HCT116 (cell line): ENCODE measurements at regions not wholly inside any gene's neighbourhood (a gene's known extent, or its start where the extent isn't known, plus 50 kb on each side); places are given as distances from the start of the nearest gene placed in this dataset.

Experiments used
- ATAC-seq: fragments of 200-7000 bp; cut with Tn5 transposase; 2 replicates; pipeline ENCODE4 v1.9.1; 2020; ENCODE audit warnings: mild to moderate bottlenecking, moderate library complexity
- BruUV-seq: library from RNA; stranded (reverse); fragments of 400-500 nt; replicated peaks from 2 replicates; lab custom pipeline; 2021; lab: Mats Ljungman, UMichigan
- CTCF ChIA-PET: fragments of 300-600 bp; sonication (Branson Sonifier 250); formaldehyde crosslinking; loops from one replicate; lab custom pipeline; 2021; ENCODE audit warnings: antibody characterized with exemption; lab: Charles Lee
- POLR2A ChIA-PET: fragments of 300-600, 350-600 bp; sonication (Branson Sonifier 250); formaldehyde crosslinking; loops from one replicate; lab custom pipeline; 2021; ENCODE audit warnings: antibody characterized with exemption; lab: Charles Lee
- RAD21 ChIA-PET, 2 experiments: fragments of 300-600 bp; sonication (Branson Sonifier 250); formaldehyde crosslinking; loops; one replicate each; lab custom pipeline; 2023; ENCODE audit warnings: low total read pairs in 2 of 2; ENCODE audit not compliant: uncharacterized antibody in 2 of 2, unreplicated experiment in 2 of 2, low non-redundant PET in 1 of 2; lab: Charles Lee
- DNase-seq: peaks from one replicate; pipeline ENCODE4 v3.0.0-alpha.2; 2010; ENCODE audit warnings: low read depth, low spot score
- H2AFZ ChIP-seq: fragments of 200-600 bp; shearing (Covaris generic), sonication (generic); 2 replicates; pipeline ENCODE4 v1.6.1; 2017; ENCODE audit warnings: low read depth, mixed run types, mixed read lengths, antibody characterized with exemption, low read length; ENCODE audit not compliant: poor library complexity, severe bottlenecking
- H3K27ac ChIP-seq: 2 replicates; pipeline ENCODE4 v1.5.1; 2012; ENCODE audit warnings: low read depth, low read length
- H3K27me3 ChIP-seq: fragments of 200-600 bp; sonication (generic); 2 replicates; pipeline ENCODE4 v1.6.1; 2016; ENCODE audit warnings: mixed run types, low read length, mixed read lengths; ENCODE audit not compliant: insufficient read depth
- H3K36me3 ChIP-seq, 2 experiments: fragments of 200-500 bp in 1 of 2; fragments of 200-600 bp in 1 of 2; sonication (Bioruptor generic) in 1 of 2; sonication (generic) in 1 of 2; 2 replicates each; pipeline versions ENCODE4 v1.5.1 to v1.6.1; 2014 to 2016; ENCODE audit warnings: low read length in 2 of 2, inconsistent platforms in 1 of 2, mixed read lengths in 1 of 2, mixed run types in 1 of 2; ENCODE audit not compliant: insufficient read depth in 2 of 2, control insufficient read depth in 1 of 2
- H3K4me1 ChIP-seq, 2 experiments: fragments of 200-600 bp in 1 of 2; sonication (generic) in 1 of 2; 2 replicates each; pipeline versions ENCODE4 v1.5.1 to v1.6.1; 2012 to 2017; ENCODE audit warnings: low read length in 2 of 2, inconsistent platforms in 1 of 2, mild to moderate bottlenecking in 1 of 2, mixed read lengths in 1 of 2, mixed run types in 1 of 2, moderate library complexity in 1 of 2; ENCODE audit not compliant: insufficient read depth in 2 of 2, control insufficient read depth in 1 of 2
- H3K4me2 ChIP-seq: fragments of 200-600 bp; sonication (generic); 2 replicates; pipeline ENCODE4 v1.6.1; 2017; ENCODE audit warnings: mixed run types, low read length, mixed read lengths
- H3K4me3 ChIP-seq, 2 experiments: fragments of 200-600 bp in 1 of 2; sonication (generic) in 1 of 2; replicated peaks in 1 of 2; 2 replicates each; pipeline ENCODE4 v1.5.1; 2011 to 2016; ENCODE audit warnings: low read length in 2 of 2, control low read depth in 1 of 2, low read depth in 1 of 2, mild to moderate bottlenecking in 1 of 2, mixed read lengths in 1 of 2, mixed run types in 1 of 2
- H3K79me2 ChIP-seq: fragments of 200-600 bp; sonication (generic); 2 replicates; pipeline ENCODE4 v1.6.1; 2017; ENCODE audit warnings: mild to moderate bottlenecking, mixed run types, low read length, moderate library complexity, mixed read lengths; ENCODE audit not compliant: insufficient read depth
- H3K9ac ChIP-seq: fragments of 200-600 bp; sonication (generic); 2 replicates; pipeline ENCODE4 v1.6.1; 2016; ENCODE audit warnings: low read length, mixed read lengths
- H3K9me2 ChIP-seq: fragments of 200-600 bp; sonication (generic), shearing (Covaris generic); 2 replicates; pipeline ENCODE4 v1.6.1; 2017; ENCODE audit warnings: mixed run types, mild to moderate bottlenecking, moderate library complexity; ENCODE audit not compliant: insufficient read depth
- H3K9me3 ChIP-seq, 2 experiments: fragments of 200-500 bp in 1 of 2; fragments of 200-600 bp in 1 of 2; sonication (Bioruptor generic) in 1 of 2; sonication (generic) in 1 of 2; 2 replicates each; pipeline ENCODE4 v1.6.1; 2014 to 2017; ENCODE audit warnings: low read length in 2 of 2, mixed read lengths in 2 of 2, inconsistent platforms in 1 of 2, low read depth in 1 of 2, mild to moderate bottlenecking in 1 of 2, mixed run types in 1 of 2, moderate library complexity in 1 of 2; ENCODE audit not compliant: control insufficient read depth in 1 of 2, insufficient read depth in 1 of 2
- H4K20me1 ChIP-seq: fragments of 200-600 bp; sonication (generic), shearing (Covaris generic); 2 replicates; pipeline ENCODE4 v1.6.1; 2017; ENCODE audit warnings: mixed run types, mild to moderate bottlenecking, moderate library complexity; ENCODE audit not compliant: insufficient read depth
- CBX3 ChIP-seq: IDR thresholded peaks from 2 replicates; pipeline ENCODE4 v1.6.1; 2012; ENCODE audit warnings: low read depth
- CEBPB ChIP-seq: IDR thresholded peaks from 2 replicates; pipeline ENCODE4 v1.6.1; 2012; ENCODE audit warnings: low read depth
- EGR1 ChIP-seq: IDR thresholded peaks from 2 replicates; pipeline ENCODE4 v1.6.1; 2012; ENCODE audit warnings: low read depth
- ELF1 ChIP-seq: IDR thresholded peaks from 2 replicates; pipeline ENCODE4 v1.6.1; 2012; ENCODE audit warnings: low read depth, borderline replicate concordance
- RAD21 ChIP-seq: IDR thresholded peaks from 2 replicates; pipeline ENCODE4 v1.6.1; 2012; ENCODE audit warnings: low read depth, mild to moderate bottlenecking
- REST ChIP-seq: IDR thresholded peaks from 2 replicates; pipeline ENCODE4 v1.6.1; 2012; ENCODE audit warnings: low read depth
- TCF7L2 ChIP-seq: IDR thresholded peaks from 2 replicates; pipeline ENCODE4 v1.7.0; 2011; ENCODE audit warnings: borderline replicate concordance, inconsistent platforms; ENCODE audit not compliant: insufficient read depth, insufficient read length; ENCODE audit errors: extremely low read depth
- YY1 ChIP-seq: IDR thresholded peaks from 2 replicates; pipeline ENCODE4 v1.6.1; 2011; ENCODE audit warnings: low read length, low read depth, moderate library complexity, mild to moderate bottlenecking; ENCODE audit not compliant: insufficient replicate concordance; ENCODE audit errors: extremely low read depth
- ZNF274 ChIP-seq: fragments of 200-500 bp; sonication (Bioruptor generic); IDR thresholded peaks from 2 replicates; pipeline ENCODE4 v1.6.1; 2014; ENCODE audit warnings: mild to moderate bottlenecking, low read depth, low read length, inconsistent platforms
- intact Hi-C: fragments of 100-400 bp; cut with micrococcal nuclease; formaldehyde crosslinking; loops from 2 replicates; pipeline ENCODE4 v1.10.0; 2022
- TF ChIP-seq, protein P1 (sequence below), 3 experiments: fragments of 200-600 bp in 1 of 3; sonication (generic) in 1 of 3; IDR thresholded peaks in 2 of 3; conservative IDR thresholded peaks in 1 of 3; 2 replicates each; pipeline ENCODE4 v1.5.1; 2012 to 2017; ENCODE audit warnings: low read depth in 2 of 3, low read length in 2 of 3, antibody characterized with exemption in 1 of 3, borderline replicate concordance in 1 of 3, control low read depth in 1 of 3, mild to moderate bottlenecking in 1 of 3, mixed read lengths in 1 of 3, mixed run types in 1 of 3, moderate library complexity in 1 of 3; ENCODE audit not compliant: insufficient read depth in 1 of 3

DNA sequence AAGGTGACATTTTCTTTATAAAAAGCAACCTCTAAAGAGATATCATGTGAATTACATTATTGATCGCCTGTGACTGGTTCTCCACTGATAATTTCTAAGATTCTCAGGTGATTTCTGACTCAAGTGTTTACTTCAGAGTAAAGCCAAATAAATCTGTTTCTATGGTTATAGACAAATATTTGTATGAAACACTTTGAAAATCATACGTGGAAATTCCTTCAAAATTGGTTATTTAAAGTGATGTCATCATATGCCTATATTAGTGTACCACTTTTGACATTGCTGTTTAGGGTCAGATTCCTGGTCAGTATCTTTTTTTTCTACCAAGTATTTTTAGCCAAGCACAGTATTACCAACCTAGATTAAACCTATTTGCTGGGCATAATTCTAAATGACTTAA lies 881.3 kb upstream of the FAM98A start:
- H3K27me3 ChIP-seq: no peaks in the 10 kb centered on the region
- H3K4me3 ChIP-seq: no peak overlapping the region
- DNase-seq: no peak
- no peaks in the 10 kb centered on the region for H4K20me1 ChIP-seq
- ATAC-seq: no peak
- ChIA-PET RAD21 (no interaction called here), POLR2A (no interaction called here), CTCF (no interaction called here)
- H3K4me2 ChIP-seq: no peak overlapping the region
- no peak overlapping the region for H3K27ac ChIP-seq
- BruUV-seq: no TSS peak
- no peak overlapping the region for H3K9ac ChIP-seq
- no peaks in the 10 kb centered on the region for H3K4me1 ChIP-seq
- H3K36me3 ChIP-seq: no peaks in the 10 kb centered on the region
- no peaks in the 10 kb centered on the region for H3K79me2 ChIP-seq
- H3K9me3 ChIP-seq: no peaks in the 10 kb centered on the region
- H3K9me2 ChIP-seq: no peaks in the 10 kb centered on the region
- TF ChIP-seq YY1: no peak
- TF ChIP-seq EGR1: no peak
- TF ChIP-seq ZNF274: no peak
- TF ChIP-seq, protein P1, sequence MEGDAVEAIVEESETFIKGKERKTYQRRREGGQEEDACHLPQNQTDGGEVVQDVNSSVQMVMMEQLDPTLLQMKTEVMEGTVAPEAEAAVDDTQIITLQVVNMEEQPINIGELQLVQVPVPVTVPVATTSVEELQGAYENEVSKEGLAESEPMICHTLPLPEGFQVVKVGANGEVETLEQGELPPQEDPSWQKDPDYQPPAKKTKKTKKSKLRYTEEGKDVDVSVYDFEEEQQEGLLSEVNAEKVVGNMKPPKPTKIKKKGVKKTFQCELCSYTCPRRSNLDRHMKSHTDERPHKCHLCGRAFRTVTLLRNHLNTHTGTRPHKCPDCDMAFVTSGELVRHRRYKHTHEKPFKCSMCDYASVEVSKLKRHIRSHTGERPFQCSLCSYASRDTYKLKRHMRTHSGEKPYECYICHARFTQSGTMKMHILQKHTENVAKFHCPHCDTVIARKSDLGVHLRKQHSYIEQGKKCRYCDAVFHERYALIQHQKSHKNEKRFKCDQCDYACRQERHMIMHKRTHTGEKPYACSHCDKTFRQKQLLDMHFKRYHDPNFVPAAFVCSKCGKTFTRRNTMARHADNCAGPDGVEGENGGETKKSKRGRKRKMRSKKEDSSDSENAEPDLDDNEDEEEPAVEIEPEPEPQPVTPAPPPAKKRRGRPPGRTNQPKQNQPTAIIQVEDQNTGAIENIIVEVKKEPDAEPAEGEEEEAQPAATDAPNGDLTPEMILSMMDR (IDR thresholded peaks at IDR 0.05 in 2 of 3, conservative IDR thresholded peaks at IDR 0.05 in 1 of 3; ENCODE audit: borderline replicate concordance in 1 of 3, insufficient read depth in 1 of 3, low read depth in 2 of 3, low read length in 2 of 3): no peak
- H2AFZ ChIP-seq: no peak overlapping the region
- intact Hi-C loops: no loop called here

- no peaks in the 10 kb centered on the region for H3K27me3 ChIP-seq
- H3K9me3 ChIP-seq: no peaks in the 10 kb centered on the region
- ATAC-seq: no peak
- ChIA-PET CTCF (no interaction called here), POLR2A (no interaction called here), RAD21 (no interaction called here)
- no peaks in the 10 kb centered on the region for H3K36me3 ChIP-seq
- H3K79me2 ChIP-seq: no peaks in the 10 kb centered on the region
- H3K4me3 ChIP-seq: no peak overlapping the region
- H3K9me2 ChIP-seq: no peaks in the 10 kb centered on the region
- no peaks in the 10 kb centered on the region for H4K20me1 ChIP-seq
- DNase-seq: no peak
- no peak overlapping the region for H3K9ac ChIP-seq
- no peak overlapping the region for H3K4me2 ChIP-seq
- H3K27ac ChIP-seq: no peak overlapping the region
- no TSS peak for BruUV-seq
- no peak overlapping the region for H2AFZ ChIP-seq
- no peaks in the 10 kb centered on the region for H3K4me1 ChIP-seq
- intact Hi-C loops: no loop called here
- no peak for TF ChIP-seq TCF7L2
- TF ChIP-seq RAD21: no peak
- no peak for TF ChIP-seq CEBPB
- no peak for TF ChIP-seq YY1
- no peak for TF ChIP-seq CBX3
- TF ChIP-seq, protein P1 (IDR thresholded peaks at IDR 0.05 in 2 of 3, conservative IDR thresholded peaks at IDR 0.05 in 1 of 3; ENCODE audit: borderline replicate concordance in 1 of 3, insufficient read depth in 1 of 3, low read depth in 2 of 3, low read length in 2 of 3): no peak
- no peak for TF ChIP-seq REST
- no peak for TF ChIP-seq ELF1
Measured at GRCh38 chr2:34475156-34475555, 876.1 kb upstream of the FAM98A start.
